Spleen (tissue), 7 donors: ENCODE measurements at regions not wholly inside any gene's neighbourhood (a gene's known extent, or its start where the extent isn't known, plus 50 kb on each side); places are given as distances from the start of the nearest gene placed in this dataset.

ENCODE experiments used
- POLR2A ChIP-seq, 3 donors: fragments of 450-650 bp; IDR thresholded peaks; one replicate each; pipeline ENCODE4 v1.5.1; 2017; ENCODE audit warnings: antibody characterized with exemption in 3 of 3, mild to moderate bottlenecking in 1 of 3
- TF ChIP-seq, protein P1 (sequence below), 11 experiments: fragments of 200-600 bp in 7 of 11; fragments of 450-650 bp in 4 of 11; sonication (generic) in 4 of 11; IDR thresholded peaks in 8 of 11; conservative IDR thresholded peaks in 3 of 11; 1 replicate in 7 of 11; 2 replicates in 4 of 11; pipeline versions ENCODE4 v1.4.0 to v1.8.0; 2016 to 2021; ENCODE audit warnings: antibody characterized with exemption in 11 of 11, inconsistent platforms in 4 of 11, mild to moderate bottlenecking in 1 of 11
- donor health status: DM: no; HTN: no; CAD: no; lungs with moderate emphysema.
- donor health status: DM: no; HTN: no; CAD: no.
- donor health status: DM: no; HTN: no; CAD: no.

GRCh38 chr18:76644580-76644979, 149.5 kb upstream of the ZNF516 start:
- TF ChIP-seq, protein P1, sequence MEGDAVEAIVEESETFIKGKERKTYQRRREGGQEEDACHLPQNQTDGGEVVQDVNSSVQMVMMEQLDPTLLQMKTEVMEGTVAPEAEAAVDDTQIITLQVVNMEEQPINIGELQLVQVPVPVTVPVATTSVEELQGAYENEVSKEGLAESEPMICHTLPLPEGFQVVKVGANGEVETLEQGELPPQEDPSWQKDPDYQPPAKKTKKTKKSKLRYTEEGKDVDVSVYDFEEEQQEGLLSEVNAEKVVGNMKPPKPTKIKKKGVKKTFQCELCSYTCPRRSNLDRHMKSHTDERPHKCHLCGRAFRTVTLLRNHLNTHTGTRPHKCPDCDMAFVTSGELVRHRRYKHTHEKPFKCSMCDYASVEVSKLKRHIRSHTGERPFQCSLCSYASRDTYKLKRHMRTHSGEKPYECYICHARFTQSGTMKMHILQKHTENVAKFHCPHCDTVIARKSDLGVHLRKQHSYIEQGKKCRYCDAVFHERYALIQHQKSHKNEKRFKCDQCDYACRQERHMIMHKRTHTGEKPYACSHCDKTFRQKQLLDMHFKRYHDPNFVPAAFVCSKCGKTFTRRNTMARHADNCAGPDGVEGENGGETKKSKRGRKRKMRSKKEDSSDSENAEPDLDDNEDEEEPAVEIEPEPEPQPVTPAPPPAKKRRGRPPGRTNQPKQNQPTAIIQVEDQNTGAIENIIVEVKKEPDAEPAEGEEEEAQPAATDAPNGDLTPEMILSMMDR (IDR thresholded peaks at IDR 0.05 in 8 of 11, conservative IDR thresholded peaks at IDR 0.05 in 3 of 11) = no peak
- no peak for TF ChIP-seq POLR2A (IDR thresholded peaks at IDR 0.05)
